PC-9 (cell line): ENCODE measurements at regions not wholly inside any gene's neighbourhood (a gene's known extent, or its start where the extent isn't known, plus 50 kb on each side); places are given as distances from the start of the nearest gene placed in this dataset.

Source experiments
- BruUV-seq: library from RNA; stranded (reverse); fragments of 400-500 nt; replicated peaks from 2 replicates; lab custom pipeline; 2021; lab: Mats Ljungman, UMichigan
- CTCF ChIA-PET: fragments of 300-600 bp; sonication (Branson Sonifier 250); formaldehyde crosslinking; loops from one replicate; lab custom pipeline; 2022; ENCODE audit warnings: antibody characterized with exemption; lab: Charles Lee
- POLR2A ChIA-PET: fragments of 300-600 bp; sonication (Branson Sonifier 250); formaldehyde crosslinking; loops from one replicate; lab custom pipeline; 2022; ENCODE audit warnings: antibody characterized with exemption; ENCODE audit not compliant: unreplicated experiment; lab: Charles Lee
- DNase-seq, 2 experiments: peaks; one replicate each; pipeline versions ENCODE4 v3.0.0 to v3.0.0-alpha.2; 2015 to 2022; ENCODE audit warnings: mixed read lengths in 1 of 2
- H2AFZ ChIP-seq: fragments of 200-600 bp; sonication (generic); 2 replicates; pipeline ENCODE4 v1.8.1; 2017; ENCODE audit warnings: antibody characterized with exemption
- H3F3A ChIP-seq: fragments of 200-600 bp; sonication (generic); 2 replicates; pipeline ENCODE4 v1.8.1; 2017; ENCODE audit warnings: antibody characterized with exemption, mild to moderate bottlenecking, low read depth; ENCODE audit not compliant: insufficient read depth
- H3K27ac ChIP-seq: fragments of 200-600 bp; sonication (generic); 2 replicates; pipeline ENCODE4 v1.6.1; 2016; ENCODE audit warnings: mixed run types
- H3K27me3 ChIP-seq: fragments of 200-600 bp; sonication (generic); 2 replicates; pipeline ENCODE4 v1.6.1; 2016; ENCODE audit warnings: low read depth, mixed run types; ENCODE audit not compliant: insufficient read depth
- H3K36me3 ChIP-seq: fragments of 200-600 bp; sonication (generic); 2 replicates; pipeline ENCODE4 v1.6.1; 2016; ENCODE audit warnings: low read depth, mixed run types
- H3K4me1 ChIP-seq: fragments of 200-600 bp; sonication (generic); replicated peaks from 2 replicates; pipeline ENCODE4 v1.6.1; 2016; ENCODE audit warnings: mixed run types; ENCODE audit not compliant: insufficient read depth
- H3K4me2 ChIP-seq: fragments of 200-600 bp; sonication (generic); 2 replicates; pipeline ENCODE4 v1.6.1; 2017; ENCODE audit warnings: mixed run types
- H3K4me3 ChIP-seq: fragments of 200-600 bp; sonication (generic); 2 replicates; pipeline ENCODE4 v1.6.1; 2016; ENCODE audit warnings: mixed run types
- H3K79me2 ChIP-seq: fragments of 200-600 bp; sonication (generic); 2 replicates; pipeline ENCODE4 v1.6.1; 2017; ENCODE audit warnings: low read depth, mixed run types
- H3K9me2 ChIP-seq: fragments of 200-600 bp; sonication (generic); 2 replicates; pipeline ENCODE4 v1.8.1; 2017; ENCODE audit warnings: mild to moderate bottlenecking; ENCODE audit not compliant: insufficient read depth
- H3K9me3 ChIP-seq: fragments of 200-600 bp; sonication (generic); 2 replicates; pipeline ENCODE4 v1.8.1; 2016; ENCODE audit warnings: low read depth; ENCODE audit not compliant: insufficient read depth
- H4K20me1 ChIP-seq: fragments of 200-600 bp; sonication (generic); 2 replicates; pipeline ENCODE4 v1.8.1; 2017; ENCODE audit not compliant: insufficient read depth
- CTCF ChIP-seq: fragments of 200-600 bp; sonication (generic); conservative IDR thresholded peaks from 2 replicates; pipeline ENCODE4 v1.6.1; 2017; ENCODE audit warnings: mixed run types, antibody characterized with exemption, mild to moderate bottlenecking, moderate library complexity
- EZH2 ChIP-seq: fragments of 200-600 bp; sonication (generic); IDR thresholded peaks from 2 replicates; pipeline ENCODE4 v1.8.0; 2017; ENCODE audit warnings: antibody characterized with exemption, low read depth
- intact Hi-C: fragments of 100-400 bp; cut with micrococcal nuclease; formaldehyde crosslinking; loops from one replicate; pipeline ENCODE4 v1.10.0; 2022; ENCODE audit not compliant: unreplicated experiment

DNA sequence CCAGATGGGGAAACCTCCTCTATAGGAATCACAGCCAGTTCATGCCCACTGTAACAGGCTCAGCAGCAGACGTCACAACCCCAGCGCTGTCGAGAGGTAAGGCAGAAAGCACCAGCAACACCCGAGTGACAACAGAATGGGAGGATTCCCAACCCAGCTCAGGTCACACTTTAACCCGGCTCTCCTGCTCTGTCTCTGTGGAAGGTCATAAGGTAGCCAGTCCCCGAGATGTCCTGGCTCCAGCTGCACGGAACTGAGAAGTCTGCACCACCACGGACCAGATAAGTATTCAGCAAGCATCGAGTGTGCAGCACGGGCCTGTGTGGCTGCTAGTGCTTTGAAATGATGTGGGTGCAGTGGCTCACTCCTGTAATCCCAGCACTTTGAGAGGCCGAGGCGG lies 236.7 kb upstream of the TCERG1L start:
- no peaks in the 10 kb centered on the region for H4K20me1 ChIP-seq
- no peaks in the 10 kb centered on the region for H3K79me2 ChIP-seq
- no peaks in the 10 kb centered on the region for H3K9me3 ChIP-seq
- no peak overlapping the region for H3K4me3 ChIP-seq
- H3K9me2 ChIP-seq = no peaks in the 10 kb centered on the region
- intact Hi-C loops = no loop called here
- no peak for TF ChIP-seq CTCF
- H3K36me3 ChIP-seq = no peaks in the 10 kb centered on the region
- ChIA-PET CTCF (no interaction called here), POLR2A (no interaction called here)
- no peak overlapping the region for H3K4me2 ChIP-seq
- peaks cover 55% of the 10 kb centered on the region for H3K27me3 ChIP-seq
- DNase-seq = no peak
- no peaks in the 10 kb centered on the region for H3K4me1 ChIP-seq
- no peak overlapping the region for H2AFZ ChIP-seq
- BruUV-seq = no TSS peak
- H3K27ac ChIP-seq = no peak overlapping the region
- no peaks in the 10 kb centered on the region for H3F3A ChIP-seq

DNA sequence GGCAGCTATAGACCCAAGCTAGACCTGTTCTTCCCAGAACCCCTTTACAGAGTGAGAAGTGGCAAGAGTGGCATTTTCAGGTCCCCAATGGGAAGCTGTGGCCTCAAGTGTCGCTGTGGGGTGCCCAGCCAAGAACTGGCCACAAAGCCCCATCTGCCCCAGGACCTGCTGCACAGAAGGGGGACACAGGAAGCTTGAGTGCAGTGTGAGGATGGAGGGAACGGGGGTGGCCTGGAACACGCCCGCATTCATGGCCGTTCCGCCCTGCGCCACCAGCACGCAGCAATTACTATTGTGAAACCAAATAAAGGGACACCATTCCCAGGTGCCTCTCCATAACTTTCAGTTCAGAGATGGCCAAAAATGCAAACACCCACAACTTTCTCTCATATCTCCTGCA lies 237.6 kb upstream of the TCERG1L start:
- CTCF ChIA-PET = no interaction called here
- peaks cover 55% of the 10 kb centered on the region for H3K27me3 ChIP-seq
- no peak overlapping the region for H3K27ac ChIP-seq
- POLR2A ChIA-PET = no interaction called here
- no peaks in the 10 kb centered on the region for H3K9me3 ChIP-seq
- no peak overlapping the region for H3K4me3 ChIP-seq
- H4K20me1 ChIP-seq = no peaks in the 10 kb centered on the region
- TF ChIP-seq CTCF (no peak), EZH2 (no peak)
- H3K9me2 ChIP-seq = no peaks in the 10 kb centered on the region
- intact Hi-C loops = no loop called here
- BruUV-seq = no TSS peak
- no peak overlapping the region for H2AFZ ChIP-seq
- no peak for DNase-seq
- no peaks in the 10 kb centered on the region for H3K4me1 ChIP-seq
- H3K79me2 ChIP-seq = no peaks in the 10 kb centered on the region
- H3K4me2 ChIP-seq = no peak overlapping the region
- no peaks in the 10 kb centered on the region for H3K36me3 ChIP-seq
- no peaks in the 10 kb centered on the region for H3F3A ChIP-seq

GRCh38 chr10:131553121-131553520 lies 241.6 kb upstream of the TCERG1L start:
- no peaks in the 10 kb centered on the region for H3K9me2 ChIP-seq
- ChIA-PET POLR2A (no interaction called here), CTCF (no interaction called here)
- H3K4me2 ChIP-seq = no peak overlapping the region
- no peaks in the 10 kb centered on the region for H3K36me3 ChIP-seq
- H2AFZ ChIP-seq = no peak overlapping the region
- H4K20me1 ChIP-seq = no peaks in the 10 kb centered on the region
- no peak for DNase-seq
- TF ChIP-seq EZH2 (no peak), CTCF (no peak)
- peaks cover 69% of the 10 kb centered on the region for H3K27me3 ChIP-seq
- no peaks in the 10 kb centered on the region for H3K9me3 ChIP-seq
- no peaks in the 10 kb centered on the region for H3K79me2 ChIP-seq
- no peak overlapping the region for H3K4me3 ChIP-seq
- no TSS peak for BruUV-seq
- intact Hi-C loops = no loop called here
- H3K27ac ChIP-seq = no peak overlapping the region
- no peaks in the 10 kb centered on the region for H3F3A ChIP-seq
- H3K4me1 ChIP-seq = no peaks in the 10 kb centered on the region
